HG02943 (cell line): ENCODE measurements at regions not wholly inside any gene's neighbourhood (a gene's known extent, or its start where the extent isn't known, plus 50 kb on each side); places are given as distances from the start of the nearest gene placed in this dataset.
A peak's percentile ranks its signal among the peaks of the same experiment; 100 is the strongest.

ENCODE experiments used
- ATAC-seq: cut with Tn5 transposase; IDR thresholded peaks from one replicate; pipeline ENCODE4 v1.9.1; 2021; ENCODE audit warnings: mild to moderate bottlenecking, low read depth, moderate library complexity; ENCODE audit not compliant: unreplicated experiment

- ATAC-seq, result no peak
Measured at GRCh38 chr1:170219163-170219562, 73.4 kb downstream of the NTMT2 start.

- no peak for ATAC-seq
Measured at GRCh38 chr1:170221031-170221430, 75.3 kb downstream of the NTMT2 start.

GRCh38 chr1:170221495-170221894 lies 75.7 kb downstream of the NTMT2 start:
- no peak for ATAC-seq

GRCh38 chr1:170224469-170224868 lies 78.7 kb downstream of the NTMT2 start:
- no peak for ATAC-seq

- no peak for ATAC-seq
Measured at GRCh38 chr1:170225781-170226530, 80.2 kb downstream of the NTMT2 start.

- ATAC-seq, result no peak
Measured at GRCh38 chr1:170226767-170227166, 81.0 kb downstream of the NTMT2 start.

- no peak for ATAC-seq
Measured at GRCh38 chr1:170230323-170230722, 84.6 kb downstream of the NTMT2 start.

- no peak for ATAC-seq
Measured at GRCh38 chr1:170231662-170232061, 85.9 kb downstream of the NTMT2 start.

GRCh38 chr1:170238704-170239391 lies 93.1 kb downstream of the NTMT2 start:
- ATAC-seq, result no peak

- no peak for ATAC-seq
Measured at GRCh38 chr1:170239445-170239844, 93.7 kb downstream of the NTMT2 start.

- ATAC-seq, result peak; percentile 88
Measured at GRCh38 chr1:170240409-170240808, 94.7 kb downstream of the NTMT2 start.

- ATAC-seq, result no peak
Measured at GRCh38 chr1:170241266-170241851, 95.6 kb downstream of the NTMT2 start.

- ATAC-seq, result no peak
Measured at GRCh38 chr1:170247751-170248521, 102.2 kb downstream of the NTMT2 start.

- ATAC-seq, result no peak
Measured at GRCh38 chr1:170250531-170251276, 104.9 kb downstream of the NTMT2 start.

- no peak for ATAC-seq
Measured at GRCh38 chr1:170252851-170253579, 107.3 kb downstream of the NTMT2 start.

- ATAC-seq, result no peak
Measured at GRCh38 chr1:170254371-170254770, 108.6 kb downstream of the NTMT2 start.

- ATAC-seq, result no peak
Measured at GRCh38 chr1:170261669-170262068, 115.9 kb downstream of the NTMT2 start.

- no peak for ATAC-seq
Measured at GRCh38 chr1:170262276-170262939, 116.6 kb downstream of the NTMT2 start.

- ATAC-seq, result no peak
Measured at GRCh38 chr1:170265234-170265633, 119.5 kb downstream of the NTMT2 start.
